GM23248 (cell line): ENCODE measurements at regions not wholly inside any gene's neighbourhood (a gene's known extent, or its start where the extent isn't known, plus 50 kb on each side); places are given as distances from the start of the nearest gene placed in this dataset.

Experiments
- DNase-seq: peaks from one replicate; pipeline ENCODE4 v3.0.0-alpha.2; 2015
- H2AFZ ChIP-seq: fragments of 200-600 bp; sonication (generic); 2 replicates; pipeline ENCODE4 v1.6.1; 2016; ENCODE audit warnings: antibody characterized with exemption
- H3F3A ChIP-seq: fragments of 200-600 bp; sonication (generic); 2 replicates; pipeline ENCODE4 v1.6.1; 2016; ENCODE audit warnings: mild to moderate bottlenecking, antibody characterized with exemption, mixed run types; ENCODE audit not compliant: insufficient read depth
- H3K27ac ChIP-seq: fragments of 200-600 bp; sonication (generic); 2 replicates; pipeline ENCODE4 v1.5.1; 2016; ENCODE audit warnings: mild to moderate bottlenecking
- H3K27me3 ChIP-seq: fragments of 200-600 bp; sonication (generic); replicated peaks from 2 replicates; pipeline ENCODE4 v1.6.1; 2016; ENCODE audit warnings: mild to moderate bottlenecking; ENCODE audit not compliant: insufficient read depth
- H3K36me3 ChIP-seq: fragments of 200-600 bp; sonication (generic); 2 replicates; pipeline ENCODE4 v1.6.1; 2016; ENCODE audit warnings: low read depth, mild to moderate bottlenecking
- H3K4me1 ChIP-seq: fragments of 200-600 bp; sonication (generic); 2 replicates; pipeline ENCODE4 v1.6.1; 2016; ENCODE audit warnings: mild to moderate bottlenecking; ENCODE audit not compliant: insufficient read depth
- H3K4me2 ChIP-seq: fragments of 200-600 bp; sonication (generic); one replicate; pipeline ENCODE4 v1.6.1; 2016; ENCODE audit warnings: mild to moderate bottlenecking; ENCODE audit not compliant: unreplicated experiment
- H3K4me3 ChIP-seq: fragments of 200-600 bp; sonication (generic); 2 replicates; pipeline ENCODE4 v1.5.1; 2016; ENCODE audit warnings: mild to moderate bottlenecking
- H3K79me2 ChIP-seq: fragments of 200-600 bp; sonication (generic); 2 replicates; pipeline ENCODE4 v1.6.1; 2016; ENCODE audit warnings: mild to moderate bottlenecking; ENCODE audit not compliant: insufficient read depth
- H3K9ac ChIP-seq: fragments of 200-600 bp; sonication (generic); 2 replicates; pipeline ENCODE4 v1.6.1; 2016; ENCODE audit warnings: mild to moderate bottlenecking
- H3K9me2 ChIP-seq: fragments of 200-600 bp; sonication (generic); 2 replicates; pipeline ENCODE4 v1.6.1; 2016; ENCODE audit warnings: mixed run types, mild to moderate bottlenecking, moderate library complexity; ENCODE audit not compliant: insufficient read depth
- H3K9me3 ChIP-seq: fragments of 200-600 bp; sonication (generic); one replicate; pipeline ENCODE4 v1.6.1; 2017; ENCODE audit warnings: low read depth
- H4K20me1 ChIP-seq: fragments of 200-600 bp; sonication (generic); 2 replicates; pipeline ENCODE4 v1.6.0; 2016; ENCODE audit not compliant: insufficient read depth
- EZH2 ChIP-seq: fragments of 200-600 bp; sonication (generic); IDR thresholded peaks from 2 replicates; pipeline ENCODE4 v1.6.1; 2018; ENCODE audit warnings: antibody characterized with exemption, mild to moderate bottlenecking; ENCODE audit not compliant: insufficient read depth, poor library complexity, severe bottlenecking
- EZH2phosphoT487 ChIP-seq: fragments of 200-600 bp; sonication (generic); IDR thresholded peaks from 2 replicates; pipeline ENCODE4 v1.6.1; 2018; ENCODE audit warnings: antibody characterized with exemption, moderate library complexity, mild to moderate bottlenecking, low read depth; ENCODE audit not compliant: insufficient read depth
- WGBS, 2 experiments: methylation state at CpG; one replicate each; pipeline ENCODE4 v1.1.6; 2015 to 2017; ENCODE audit warnings: low lambda C conversion rate in 2 of 2, low coverage in 1 of 2; ENCODE audit errors: missing lambda C conversion rate in 2 of 2; 5-methylcytosine and 5-hydroxymethylcytosine counted together
- in situ Hi-C: fragments of 300-500 bp; cut with MboI; formaldehyde crosslinking; loops from 2 replicates; pipeline ENCODE4 v1.15.0; 2020

DNA sequence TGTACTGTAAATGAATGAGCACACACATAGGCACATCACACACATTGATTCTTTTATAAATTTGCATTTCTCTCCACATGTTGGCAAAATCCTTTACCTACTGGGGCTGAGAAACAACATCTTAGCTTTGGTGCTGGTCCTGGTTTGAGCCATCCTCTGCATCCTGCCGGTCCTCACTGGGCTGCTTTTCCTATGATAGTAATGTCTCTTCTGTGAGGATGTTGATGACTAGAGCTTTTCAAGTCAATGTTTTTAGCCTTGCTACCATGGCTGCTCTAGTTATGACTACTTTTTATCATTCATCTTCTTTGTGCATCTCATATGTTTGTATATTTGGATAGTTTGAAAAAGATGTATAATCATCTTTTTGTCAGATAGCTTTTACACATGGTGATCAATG lies 280.4 kb upstream of the CD180 start:
- Histone ChIP-seq H3K4me2 (no peak overlapping the region), H3K9me2 (no peaks in the 10 kb centered on the region), H3K4me3 (no peak overlapping the region), H3K9me3 (no peaks in the 10 kb centered on the region), H3K4me1 (0 out of 2 replicates have a peak, but pooled peaks cover 3% of the 10 kb centered on the region), H3K36me3 (no peaks in the 10 kb centered on the region), H3F3A (no peaks in the 10 kb centered on the region), H3K27me3 (no peaks in the 10 kb centered on the region), H3K79me2 (no peaks in the 10 kb centered on the region), H2AFZ (no peak overlapping the region), H3K27ac (no peak overlapping the region), H4K20me1 (no peaks in the 10 kb centered on the region), H3K9ac (no peak overlapping the region)
- DNase-seq = no peak
- TF ChIP-seq EZH2 = no peak
- no peak for TF ChIP-seq EZH2phosphoT487
- in situ Hi-C loops = no loop called here
- 92 to 96% methylated on average over 1 of the region's 1 CpG for WGBS, 2 experiments

DNA sequence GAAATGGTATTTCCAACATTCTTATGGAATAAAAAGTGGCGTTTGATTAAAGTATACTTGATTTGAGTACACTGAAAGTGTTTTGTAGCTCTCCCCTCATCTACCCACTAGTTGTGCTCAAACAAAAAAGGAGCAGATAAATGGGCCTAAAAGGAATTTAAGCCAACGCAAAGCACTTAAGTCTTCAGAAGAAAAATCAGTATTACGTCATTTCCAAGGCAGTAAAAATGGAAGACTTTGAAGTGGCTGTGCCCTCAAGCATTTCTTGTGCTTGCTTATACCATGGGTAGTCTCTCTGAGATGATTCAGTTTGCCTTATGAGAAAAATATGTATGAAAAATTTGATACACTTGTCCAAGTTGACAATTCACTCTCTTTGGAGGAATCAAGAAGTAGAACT lies 279.9 kb upstream of the CD180 start:
- Histone ChIP-seq H2AFZ (no peak overlapping the region), H3K36me3 (no peaks in the 10 kb centered on the region), H3K9ac (no peak overlapping the region), H3K27me3 (no peaks in the 10 kb centered on the region), H3K4me1 (0 out of 2 replicates have a peak, but pooled peaks cover 3% of the 10 kb centered on the region), H3F3A (no peaks in the 10 kb centered on the region), H4K20me1 (no peaks in the 10 kb centered on the region), H3K4me2 (no peak overlapping the region), H3K9me2 (no peaks in the 10 kb centered on the region), H3K27ac (no peak overlapping the region), H3K9me3 (no peaks in the 10 kb centered on the region), H3K79me2 (no peaks in the 10 kb centered on the region), H3K4me3 (no peak overlapping the region)
- 46 to 53% methylated on average over 3 of the region's 3 CpGs for WGBS, 2 experiments
- TF ChIP-seq EZH2phosphoT487 (no peak), EZH2 (no peak)
- DNase-seq = peak; percentile 12
- in situ Hi-C loops = no loop called here

DNA sequence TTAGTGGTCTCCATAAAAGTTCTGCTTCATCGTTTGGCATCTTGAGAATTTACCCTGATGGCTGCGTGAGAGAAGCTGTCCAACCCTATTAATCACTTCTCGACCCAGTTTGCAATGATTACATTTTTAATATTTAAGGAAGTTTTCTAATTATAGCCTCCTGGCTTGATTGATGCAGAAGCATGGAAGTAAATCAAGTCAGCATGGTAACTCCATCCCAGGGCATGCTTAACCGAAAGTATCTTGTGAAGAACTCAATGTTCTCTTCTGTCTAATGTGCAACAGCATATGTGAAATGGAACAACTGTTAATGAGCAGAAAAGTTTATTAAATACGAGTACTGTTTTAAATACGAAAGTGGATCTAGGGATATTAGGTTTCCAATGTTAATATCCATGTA lies 278.9 kb upstream of the CD180 start:
- peak overlapping the region; percentile 52 for H3K4me3 ChIP-seq
- H3K27me3 ChIP-seq = no peaks in the 10 kb centered on the region
- no peaks in the 10 kb centered on the region for H3F3A ChIP-seq
- H3K79me2 ChIP-seq = no peaks in the 10 kb centered on the region
- WGBS, 2 experiments = 10% methylated on average over 6 of the region's 6 CpGs
- peak; percentile 7 for DNase-seq
- no peak overlapping the region for H3K27ac ChIP-seq
- no peaks in the 10 kb centered on the region for H3K36me3 ChIP-seq
- no peak overlapping the region for H3K9ac ChIP-seq
- no peak for TF ChIP-seq EZH2phosphoT487
- TF ChIP-seq EZH2 = no peak
- H3K4me1 ChIP-seq = 0 out of 2 replicates have a peak, but pooled peaks cover 3% of the 10 kb centered on the region
- peak overlapping the region; percentile 49 for H2AFZ ChIP-seq
- in situ Hi-C loops = no loop called here
- no peaks in the 10 kb centered on the region for H3K9me2 ChIP-seq
- no peaks in the 10 kb centered on the region for H4K20me1 ChIP-seq
- H3K4me2 ChIP-seq = peak overlapping the region; percentile 50
- no peaks in the 10 kb centered on the region for H3K9me3 ChIP-seq

DNA sequence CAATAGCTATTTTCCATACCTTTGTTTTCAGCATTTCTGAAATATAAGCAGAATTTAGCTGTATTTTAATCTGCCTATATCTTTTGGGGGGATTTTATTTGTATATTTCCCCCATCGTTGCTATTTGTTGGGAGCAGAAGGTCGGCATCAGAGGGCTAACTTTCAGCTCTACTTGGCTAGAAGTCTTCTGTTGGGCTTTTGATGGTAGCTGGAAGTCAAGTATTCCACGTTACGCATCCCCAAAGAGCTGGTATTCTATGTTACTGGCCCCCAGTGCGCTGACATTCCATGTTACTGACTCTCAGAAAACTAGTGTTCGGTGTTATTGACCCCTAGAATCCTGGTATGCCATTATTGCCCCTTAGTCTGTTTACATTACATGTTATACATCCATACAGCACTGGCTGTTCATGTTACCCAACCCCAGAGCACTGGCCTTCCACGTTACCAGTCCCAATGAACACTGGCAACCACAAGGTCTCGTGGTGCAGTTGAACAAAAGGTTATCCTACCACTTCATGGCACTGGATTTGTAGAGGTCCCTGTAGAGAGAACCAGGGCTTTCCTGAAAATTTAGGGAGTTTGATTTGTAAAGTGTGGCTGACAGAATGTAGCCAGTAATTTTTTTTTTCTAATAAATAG lies 278.1 kb upstream of the CD180 start:
- no peaks in the 10 kb centered on the region for H3F3A ChIP-seq
- H3K27me3 ChIP-seq = no peaks in the 10 kb centered on the region
- no peaks in the 10 kb centered on the region for H3K79me2 ChIP-seq
- TF ChIP-seq EZH2phosphoT487 = no peak
- no peak for TF ChIP-seq EZH2
- no peaks in the 10 kb centered on the region for H4K20me1 ChIP-seq
- H3K4me2 ChIP-seq = no peak overlapping the region
- no peak overlapping the region for H3K4me3 ChIP-seq
- H3K36me3 ChIP-seq = no peaks in the 10 kb centered on the region
- no peaks in the 10 kb centered on the region for H3K9me2 ChIP-seq
- H3K9ac ChIP-seq = no peak overlapping the region
- no peak overlapping the region for H3K27ac ChIP-seq
- in situ Hi-C loops = no loop called here
- H3K4me1 ChIP-seq = 0 out of 2 replicates have a peak, but pooled peaks cover 3% of the 10 kb centered on the region
- no peak for DNase-seq
- WGBS, 2 experiments = 95 to 97% methylated on average over 8 of the region's 8 CpGs
- no peak overlapping the region for H2AFZ ChIP-seq
- no peaks in the 10 kb centered on the region for H3K9me3 ChIP-seq
